ENCODE measurements at regions not wholly inside any gene's neighbourhood (a gene's known extent, or its start where the extent isn't known, plus 50 kb on each side); places are given as distances from the start of the nearest gene placed in this dataset.

- no peak for TF ChIP-seq NRF1 (IDR thresholded peaks at IDR 0.05; ENCODE audit: low read depth, low read length)
- no peak for TF ChIP-seq EZH2 (IDR thresholded peaks at IDR 0.05; ENCODE audit: low read depth, low read length, severe bottlenecking)
- TF ChIP-seq, protein P1, sequence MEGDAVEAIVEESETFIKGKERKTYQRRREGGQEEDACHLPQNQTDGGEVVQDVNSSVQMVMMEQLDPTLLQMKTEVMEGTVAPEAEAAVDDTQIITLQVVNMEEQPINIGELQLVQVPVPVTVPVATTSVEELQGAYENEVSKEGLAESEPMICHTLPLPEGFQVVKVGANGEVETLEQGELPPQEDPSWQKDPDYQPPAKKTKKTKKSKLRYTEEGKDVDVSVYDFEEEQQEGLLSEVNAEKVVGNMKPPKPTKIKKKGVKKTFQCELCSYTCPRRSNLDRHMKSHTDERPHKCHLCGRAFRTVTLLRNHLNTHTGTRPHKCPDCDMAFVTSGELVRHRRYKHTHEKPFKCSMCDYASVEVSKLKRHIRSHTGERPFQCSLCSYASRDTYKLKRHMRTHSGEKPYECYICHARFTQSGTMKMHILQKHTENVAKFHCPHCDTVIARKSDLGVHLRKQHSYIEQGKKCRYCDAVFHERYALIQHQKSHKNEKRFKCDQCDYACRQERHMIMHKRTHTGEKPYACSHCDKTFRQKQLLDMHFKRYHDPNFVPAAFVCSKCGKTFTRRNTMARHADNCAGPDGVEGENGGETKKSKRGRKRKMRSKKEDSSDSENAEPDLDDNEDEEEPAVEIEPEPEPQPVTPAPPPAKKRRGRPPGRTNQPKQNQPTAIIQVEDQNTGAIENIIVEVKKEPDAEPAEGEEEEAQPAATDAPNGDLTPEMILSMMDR (IDR thresholded peaks at IDR 0.05; ENCODE audit: control extremely low read depth in 1 of 3, insufficient read depth in 1 of 3, low read depth in 1 of 3, low read length in 3 of 3): peak in 1 of 3 experiments; percentile 37; a peak in 2 of 4 replicates
- no peak for TF ChIP-seq SIX5 (IDR thresholded peaks at IDR 0.05; ENCODE audit: low read depth, low read length)
- TF ChIP-seq HDAC2 (IDR thresholded peaks at IDR 0.05; ENCODE audit: borderline replicate concordance in 1 of 2, low read depth in 2 of 2, low read length in 2 of 2): no peak
- TF ChIP-seq JUND (IDR thresholded peaks at IDR 0.05; ENCODE audit: low read length): no peak
- TF ChIP-seq POU5F1 (IDR thresholded peaks at IDR 0.05; ENCODE audit: low read depth, low read length): no peak
- TF ChIP-seq EP300 (IDR thresholded peaks at IDR 0.05; ENCODE audit: borderline replicate concordance in 1 of 2, low read depth in 2 of 2, low read length in 2 of 2): no peak
- TF ChIP-seq SP1 (IDR thresholded peaks at IDR 0.05; ENCODE audit: low read depth, low read length): no peak
- no peak for TF ChIP-seq RNF2 (IDR thresholded peaks at IDR 0.05; ENCODE audit: borderline replicate concordance, low read depth, low read length, missing control alignments, poor library complexity, severe bottlenecking)
- TF ChIP-seq POLR2A (IDR thresholded peaks at IDR 0.05; ENCODE audit: control extremely low read depth in 1 of 2, low read depth in 2 of 2, low read length in 2 of 2): no peak
- no peak for TF ChIP-seq TEAD4 (IDR thresholded peaks at IDR 0.05; ENCODE audit: low read depth, low read length)
- TF ChIP-seq, protein P2, sequence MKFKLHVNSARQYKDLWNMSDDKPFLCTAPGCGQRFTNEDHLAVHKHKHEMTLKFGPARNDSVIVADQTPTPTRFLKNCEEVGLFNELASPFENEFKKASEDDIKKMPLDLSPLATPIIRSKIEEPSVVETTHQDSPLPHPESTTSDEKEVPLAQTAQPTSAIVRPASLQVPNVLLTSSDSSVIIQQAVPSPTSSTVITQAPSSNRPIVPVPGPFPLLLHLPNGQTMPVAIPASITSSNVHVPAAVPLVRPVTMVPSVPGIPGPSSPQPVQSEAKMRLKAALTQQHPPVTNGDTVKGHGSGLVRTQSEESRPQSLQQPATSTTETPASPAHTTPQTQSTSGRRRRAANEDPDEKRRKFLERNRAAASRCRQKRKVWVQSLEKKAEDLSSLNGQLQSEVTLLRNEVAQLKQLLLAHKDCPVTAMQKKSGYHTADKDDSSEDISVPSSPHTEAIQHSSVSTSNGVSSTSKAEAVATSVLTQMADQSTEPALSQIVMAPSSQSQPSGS (IDR thresholded peaks at IDR 0.05; ENCODE audit: low read length): no peak
- TF ChIP-seq CEBPB (IDR thresholded peaks at IDR 0.05; ENCODE audit: low read depth, low read length): no peak
These were observed 723.8 kb upstream of the EDIL3 start for GRCh38 chr5:85108471-85108870.

Measured in H1 (cell line).